ENCODE measurements at regions not wholly inside any gene's neighbourhood (a gene's known extent, or its start where the extent isn't known, plus 50 kb on each side); places are given as distances from the start of the nearest gene placed in this dataset.

GRCh38 chr5:79858410-79858723, 132.7 kb downstream of the MTX3 start:
- POLR2A ChIA-PET: no interaction called here
- no peak for ATAC-seq

More at GRCh38 chr5:79858410-79858723, 132.7 kb downstream of the MTX3 start:
- Histone ChIP-seq H3K9ac (ENCODE audit: low read length) (no peak overlapping the region), H4K20me1 (ENCODE audit: insufficient read depth) (no peaks in the 10 kb centered on the region), H3K4me3 (replicated peaks in 1 of 2; ENCODE audit: low read depth in 1 of 2, low read length in 2 of 2) (no peak overlapping the region), H3K79me2 (ENCODE audit: insufficient read depth, low read length) (no peaks in the 10 kb centered on the region), H3K9me3 (ENCODE audit: control insufficient read depth in 1 of 2, insufficient read depth in 1 of 2, low read depth in 1 of 2, low read length in 2 of 2) (no peaks in the 10 kb centered on the region), H3K4me1 (ENCODE audit: control insufficient read depth in 1 of 2, insufficient read depth in 2 of 2, low read length in 2 of 2) (peaks cover 4 to 11% of the 10 kb centered on the region in 2 experiments; a peak in 3 of 4 replicates), H3K36me3 (ENCODE audit: control insufficient read depth in 1 of 2, insufficient read depth in 2 of 2, low read length in 2 of 2) (no peaks in the 10 kb centered on the region), H3K4me2 (ENCODE audit: low read length) (peak overlapping the region; percentile 10; the same call in 1 of the 2 replicates), H3K27ac (ENCODE audit: low read depth, low read length) (no peak overlapping the region), H2AFZ (ENCODE audit: low read depth, low read length, poor library complexity, severe bottlenecking) (peak overlapping the region; percentile 72), H3K9me2 (ENCODE audit: insufficient read depth) (no peaks in the 10 kb centered on the region), H3K27me3 (ENCODE audit: insufficient read depth, low read length) (no peaks in the 10 kb centered on the region)
- no peak for DNase-seq (ENCODE audit: low read depth, low spot score)
- ChIA-PET CTCF (interaction anchor here (0.7 to 2.0 kb wide), 4 partner anchors 20 to 838 kb away, joined by 3 to 9 read pairs (median 3); no protein-coding TSS in a partner anchor), RAD21 (ENCODE audit: low non-redundant PET in 1 of 2, low total read pairs in 2 of 2, uncharacterized antibody in 2 of 2, unreplicated experiment in 2 of 2) (no interaction called here)
- TF ChIP-seq REST (IDR thresholded peaks at IDR 0.05; ENCODE audit: low read depth) (no peak), RAD21 (IDR thresholded peaks at IDR 0.05; ENCODE audit: low read depth) (no peak), CEBPB (IDR thresholded peaks at IDR 0.05; ENCODE audit: low read depth) (no peak), EZH2phosphoT487 (IDR thresholded peaks at IDR 0.05; ENCODE audit: borderline replicate concordance) (no peak), CTCF (IDR thresholded peaks at IDR 0.05 in 2 of 3, conservative IDR thresholded peaks at IDR 0.05 in 1 of 3; ENCODE audit: borderline replicate concordance in 1 of 3, insufficient read depth in 1 of 3, low read depth in 2 of 3, low read length in 2 of 3) (no peak), JUND (IDR thresholded peaks at IDR 0.05) (no peak), MAX (IDR thresholded peaks at IDR 0.05) (no peak), SRF (IDR thresholded peaks at IDR 0.05; ENCODE audit: low read depth) (no peak), TCF7L2 (IDR thresholded peaks at IDR 0.05; ENCODE audit: borderline replicate concordance, extremely low read depth, insufficient read depth, insufficient read length) (no peak), POLR2AphosphoS5 (IDR thresholded peaks at IDR 0.05; ENCODE audit: low read depth, low read length) (no peak)
- intact Hi-C loops (cut with micrococcal nuclease): loop anchor here (1.0 to 10.0 kb wide), 4 partner anchors 155 to 964 kb away; no protein-coding TSS in a partner anchor
- BruUV-seq (replicated peaks): no TSS peak
